Coronary artery (tissue), 2 donors: ENCODE measurements at regions not wholly inside any gene's neighbourhood (a gene's known extent, or its start where the extent isn't known, plus 50 kb on each side); places are given as distances from the start of the nearest gene placed in this dataset.

Experiments
- DNase-seq: peaks from one replicate; pipeline ENCODE4 v3.0.0-alpha.2; 2017; ENCODE audit warnings: low spot score
- H3K27ac ChIP-seq, 2 donors: fragments of 200-600 bp; sonication (generic); one replicate each; pipeline ENCODE4 v1.5.1; 2016 to 2019
- H3K4me3 ChIP-seq: fragments of 200-600 bp; sonication (generic); 2 replicates; pipeline ENCODE4 v1.5.1; 2016; ENCODE audit warnings: mild to moderate bottlenecking, moderate library complexity
- TF ChIP-seq, protein P1 (sequence below): fragments of 200-600 bp; sonication (generic); IDR thresholded peaks from one replicate; pipeline ENCODE4 v1.5.1; 2019; ENCODE audit warnings: antibody characterized with exemption

- H3K27ac ChIP-seq = no peak overlapping the region
- no peak for DNase-seq
- TF ChIP-seq, protein P1, sequence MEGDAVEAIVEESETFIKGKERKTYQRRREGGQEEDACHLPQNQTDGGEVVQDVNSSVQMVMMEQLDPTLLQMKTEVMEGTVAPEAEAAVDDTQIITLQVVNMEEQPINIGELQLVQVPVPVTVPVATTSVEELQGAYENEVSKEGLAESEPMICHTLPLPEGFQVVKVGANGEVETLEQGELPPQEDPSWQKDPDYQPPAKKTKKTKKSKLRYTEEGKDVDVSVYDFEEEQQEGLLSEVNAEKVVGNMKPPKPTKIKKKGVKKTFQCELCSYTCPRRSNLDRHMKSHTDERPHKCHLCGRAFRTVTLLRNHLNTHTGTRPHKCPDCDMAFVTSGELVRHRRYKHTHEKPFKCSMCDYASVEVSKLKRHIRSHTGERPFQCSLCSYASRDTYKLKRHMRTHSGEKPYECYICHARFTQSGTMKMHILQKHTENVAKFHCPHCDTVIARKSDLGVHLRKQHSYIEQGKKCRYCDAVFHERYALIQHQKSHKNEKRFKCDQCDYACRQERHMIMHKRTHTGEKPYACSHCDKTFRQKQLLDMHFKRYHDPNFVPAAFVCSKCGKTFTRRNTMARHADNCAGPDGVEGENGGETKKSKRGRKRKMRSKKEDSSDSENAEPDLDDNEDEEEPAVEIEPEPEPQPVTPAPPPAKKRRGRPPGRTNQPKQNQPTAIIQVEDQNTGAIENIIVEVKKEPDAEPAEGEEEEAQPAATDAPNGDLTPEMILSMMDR = no peak
- H3K4me3 ChIP-seq = no peak overlapping the region
These were observed 119.6 kb downstream of the SEC61B start for GRCh38 chr9:99341686-99342085.

DNA sequence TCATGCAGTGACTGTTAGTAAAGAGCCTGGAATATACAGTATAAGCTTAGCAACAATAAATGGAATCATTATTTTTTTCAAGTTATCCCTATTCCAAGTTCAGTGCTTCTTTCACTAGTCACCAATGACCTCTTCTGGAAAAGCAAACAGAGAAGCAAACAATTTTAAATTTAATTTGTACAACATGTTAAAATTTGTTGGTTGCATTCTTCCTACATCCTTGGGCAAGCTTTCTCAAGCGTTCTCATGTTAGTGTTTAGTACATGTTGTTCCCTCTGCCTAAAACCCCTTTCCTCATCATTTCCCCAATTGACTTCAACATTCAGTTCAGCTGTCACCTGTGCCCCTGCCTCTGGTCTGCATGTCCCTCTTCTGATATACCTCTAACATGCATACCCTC is 123.4 kb downstream of the SEC61B start:
- TF ChIP-seq, protein P1 = no peak
- Histone ChIP-seq H3K27ac (no peak overlapping the region), H3K4me3 (no peak overlapping the region)
- DNase-seq = no peak

GRCh38 chr9:99345942-99346341 is 123.9 kb downstream of the SEC61B start:
- H3K27ac ChIP-seq = no peak overlapping the region
- no peak for DNase-seq
- H3K4me3 ChIP-seq = no peak overlapping the region
- TF ChIP-seq, protein P1 = no peak

GRCh38 chr9:99347568-99347967 is 125.5 kb downstream of the SEC61B start:
- TF ChIP-seq, protein P1 = no peak
- Histone ChIP-seq H3K4me3 (no peak overlapping the region), H3K27ac (no peak overlapping the region)
- no peak for DNase-seq

- Histone ChIP-seq H3K4me3 (no peak overlapping the region), H3K27ac (no peak overlapping the region)
- TF ChIP-seq, protein P1 = no peak
- DNase-seq = no peak
These were observed 126.2 kb downstream of the SEC61B start for GRCh38 chr9:99348289-99348688.

DNA sequence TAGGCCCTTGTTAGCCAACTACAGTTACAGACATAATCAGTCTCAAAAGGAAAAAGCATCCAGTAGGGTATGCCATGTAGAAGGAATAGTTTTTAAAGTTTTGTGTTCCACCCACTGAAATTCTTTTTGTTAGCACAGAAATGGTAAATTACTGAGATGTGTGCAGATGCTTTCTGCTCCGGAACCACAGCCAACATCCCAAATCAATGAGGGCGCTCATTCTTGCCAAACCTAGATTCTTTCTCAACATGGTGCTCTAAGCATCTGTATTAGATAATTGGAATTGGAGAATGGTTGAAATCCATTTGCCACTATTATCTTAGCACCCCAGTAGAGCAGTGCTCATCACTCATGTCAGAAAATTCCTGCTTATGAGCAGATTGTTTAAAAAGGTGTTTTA is 127.8 kb downstream of the SEC61B start:
- TF ChIP-seq, protein P1 = no peak
- Histone ChIP-seq H3K27ac (no peak overlapping the region), H3K4me3 (no peak overlapping the region)
- no peak for DNase-seq

GRCh38 chr9:99350461-99350860 is 128.4 kb downstream of the SEC61B start:
- Histone ChIP-seq H3K4me3 (no peak overlapping the region), H3K27ac (no peak overlapping the region)
- TF ChIP-seq, protein P1 = no peak
- DNase-seq = no peak
